ENCODE measurements at regions not wholly inside any gene's neighbourhood (a gene's known extent, or its start where the extent isn't known, plus 50 kb on each side); places are given as distances from the start of the nearest gene placed in this dataset.

DNA sequence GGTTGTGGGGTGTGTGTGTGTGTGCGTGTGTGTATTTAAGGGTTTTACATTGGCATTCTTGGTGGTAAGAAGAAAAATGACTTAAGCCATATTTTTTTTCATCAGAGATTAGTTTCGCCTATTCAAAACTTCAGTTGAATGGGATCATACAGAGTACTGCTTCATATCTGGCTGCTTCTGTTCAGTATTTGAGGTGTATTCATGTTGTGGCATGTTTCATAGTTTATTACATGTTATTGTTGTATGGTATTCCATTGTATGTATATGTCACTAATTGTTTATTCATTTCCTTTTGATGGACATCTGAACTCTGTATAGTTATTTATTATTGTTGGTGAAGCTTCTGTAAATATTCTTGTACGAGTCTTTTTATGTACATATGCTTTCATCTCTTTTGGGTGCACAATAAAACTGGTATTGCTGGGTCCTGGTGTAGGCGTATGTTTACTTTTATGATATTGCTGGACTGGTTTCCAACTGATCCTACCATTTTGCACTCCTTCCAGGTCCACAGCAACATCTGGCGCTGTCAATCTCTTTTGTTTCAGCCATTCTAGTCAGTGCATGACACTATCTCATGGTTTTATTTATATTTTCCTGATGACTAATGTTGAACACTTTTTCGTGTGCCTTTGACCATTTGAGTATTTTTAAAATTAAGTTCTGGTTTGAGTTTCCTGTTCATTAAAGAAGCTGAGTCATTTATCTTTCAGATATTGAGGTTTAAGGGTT lies 77.4 kb upstream of the MAF start:
- H3K4me3 Mint-ChIP-seq, result no peak overlapping the region
- no peak overlapping the region for H3K27ac Mint-ChIP-seq
- ATAC-seq (ENCODE audit: low read depth) (no peak), DNase-seq (ENCODE audit: low spot score in 2 of 2) (no peak)
- no peaks in the 10 kb centered on the region for H3K4me1 Mint-ChIP-seq
- no peaks in the 10 kb centered on the region for H3K36me3 Mint-ChIP-seq
- H3K27me3 Mint-ChIP-seq, result peaks cover 2% of the 10 kb centered on the region
- H3K9me3 Mint-ChIP-seq, result no peaks in the 10 kb centered on the region

DNA sequence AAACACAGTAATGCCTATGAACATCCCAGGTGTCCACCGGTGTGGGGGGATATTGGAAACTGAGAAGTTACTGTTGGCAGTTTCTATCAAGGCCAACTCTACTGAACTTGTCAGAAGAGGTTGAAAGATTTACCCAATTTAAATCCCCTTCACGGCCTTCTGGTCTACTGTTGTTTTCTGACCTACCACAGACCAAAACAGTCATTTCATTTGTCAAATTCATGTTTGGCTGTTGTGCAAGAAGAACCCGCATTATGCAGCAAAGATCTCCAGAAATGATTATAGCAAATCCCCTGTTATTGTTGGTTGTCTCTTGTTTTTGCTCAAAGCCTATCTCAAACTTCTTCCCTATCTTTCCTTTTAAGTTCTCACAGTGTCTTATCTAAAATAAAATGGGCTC lies 73.1 kb upstream of the MAF start:
- no peaks in the 10 kb centered on the region for H3K36me3 Mint-ChIP-seq
- no peaks in the 10 kb centered on the region for H3K4me1 Mint-ChIP-seq
- peaks cover 2% of the 10 kb centered on the region for H3K27me3 Mint-ChIP-seq
- no peak for ATAC-seq (ENCODE audit: low read depth)
- no peak overlapping the region for H3K27ac Mint-ChIP-seq
- H3K4me3 Mint-ChIP-seq, result no peak overlapping the region
- H3K9me3 Mint-ChIP-seq, result peaks cover 9% of the 10 kb centered on the region
- DNase-seq (ENCODE audit: low spot score in 2 of 2), result no peak

DNA sequence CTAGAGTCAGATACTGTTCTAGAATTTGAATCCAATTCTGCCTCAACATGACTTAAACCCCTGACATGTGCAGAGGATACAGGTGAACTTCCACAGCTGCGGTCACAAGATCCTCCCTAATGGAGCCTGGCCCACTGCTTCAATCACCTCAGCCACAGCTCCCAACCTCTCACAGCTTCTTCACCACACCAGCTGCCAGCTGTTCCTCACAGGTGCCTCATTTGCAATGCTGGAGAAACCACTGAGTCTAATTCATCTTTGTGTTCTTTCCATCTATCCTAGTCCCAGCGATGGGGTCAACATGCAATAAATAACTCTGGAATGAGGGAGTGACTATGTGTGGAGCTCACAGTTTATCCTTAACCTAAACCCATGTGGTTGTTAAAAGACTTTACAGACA lies 72.0 kb upstream of the MAF start:
- no peak overlapping the region for H3K27ac Mint-ChIP-seq
- peaks cover under 1% of the 10 kb centered on the region for H3K27me3 Mint-ChIP-seq
- no peaks in the 10 kb centered on the region for H3K4me1 Mint-ChIP-seq
- peaks cover 9% of the 10 kb centered on the region for H3K9me3 Mint-ChIP-seq
- H3K36me3 Mint-ChIP-seq, result no peaks in the 10 kb centered on the region
- DNase-seq (ENCODE audit: low spot score in 2 of 2), result no peak
- ATAC-seq (ENCODE audit: low read depth), result no peak
- H3K4me3 Mint-ChIP-seq, result no peak overlapping the region

DNA sequence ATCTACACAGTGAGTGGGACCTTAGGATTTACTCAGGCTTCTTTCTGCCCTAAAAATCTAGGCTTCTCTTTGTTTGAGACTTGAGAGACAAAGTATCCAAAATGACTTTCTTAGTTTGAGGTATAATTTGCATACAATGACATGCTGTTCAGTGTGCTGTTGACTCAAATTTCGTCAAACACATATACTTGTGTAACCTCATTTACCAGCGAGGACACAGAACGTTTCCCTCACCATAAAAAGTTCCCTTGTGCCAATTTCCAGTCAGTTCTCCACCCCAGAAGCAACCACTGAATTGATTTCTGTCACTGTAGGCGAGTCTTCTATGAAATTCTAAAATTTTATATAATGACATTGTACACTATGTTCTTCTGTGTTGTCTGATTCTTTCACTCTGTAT lies 68.0 kb upstream of the MAF start:
- Mint-ChIP-seq H3K4me1 (no peaks in the 10 kb centered on the region), H3K27ac (no peak overlapping the region), H3K9me3 (peaks cover 9% of the 10 kb centered on the region), H3K4me3 (no peak overlapping the region), H3K36me3 (no peaks in the 10 kb centered on the region), H3K27me3 (no peaks in the 10 kb centered on the region)
- DNase-seq (ENCODE audit: low spot score in 2 of 2) (no peak), ATAC-seq (ENCODE audit: low read depth) (no peak)

DNA sequence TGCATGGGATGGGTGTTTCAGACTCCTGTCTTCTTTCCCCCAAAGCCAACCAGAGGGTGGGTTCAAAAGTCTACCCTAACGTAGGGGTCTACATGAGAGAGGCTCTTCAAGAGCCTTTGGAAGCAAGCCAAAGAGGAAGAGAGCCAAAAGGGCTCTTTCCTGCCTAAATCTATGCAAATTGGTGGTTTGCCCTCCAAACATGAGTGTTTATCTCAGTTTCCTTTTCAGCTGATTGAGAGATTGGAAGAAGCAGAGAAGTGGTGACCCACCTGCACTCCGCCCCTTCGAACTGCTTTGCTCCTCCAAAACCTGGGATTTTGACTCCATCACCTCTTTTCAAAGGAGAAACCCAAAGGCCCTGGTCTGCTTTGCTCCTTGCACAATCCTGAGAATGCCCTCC lies 65.4 kb upstream of the MAF start:
- no peaks in the 10 kb centered on the region for H3K4me1 Mint-ChIP-seq
- no peaks in the 10 kb centered on the region for H3K36me3 Mint-ChIP-seq
- no peaks in the 10 kb centered on the region for H3K27me3 Mint-ChIP-seq
- no peak overlapping the region for H3K27ac Mint-ChIP-seq
- no peak for DNase-seq (ENCODE audit: low spot score in 2 of 2)
- H3K9me3 Mint-ChIP-seq, result peaks cover 12% of the 10 kb centered on the region
- H3K4me3 Mint-ChIP-seq, result no peak overlapping the region
- no peak for ATAC-seq (ENCODE audit: low read depth)

DNA sequence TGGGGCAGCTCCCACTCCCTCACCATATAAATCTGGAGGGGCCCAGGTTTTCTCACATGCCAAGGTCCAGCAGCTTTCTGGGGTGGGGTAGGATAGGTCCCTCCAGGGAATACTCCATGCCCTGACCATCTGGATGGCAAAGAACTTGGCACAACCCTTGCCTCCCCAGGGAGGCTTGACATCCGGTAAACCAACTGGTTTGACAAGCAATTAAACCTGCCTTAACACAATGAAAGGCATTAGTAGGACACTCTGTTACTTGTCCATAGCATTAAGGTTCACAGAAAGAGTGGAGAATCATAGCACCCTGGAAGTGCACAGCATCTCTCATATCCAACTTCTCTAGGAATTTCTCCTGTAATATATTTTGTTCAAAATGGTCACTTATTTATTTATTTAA lies 63.9 kb upstream of the MAF start:
- Mint-ChIP-seq H3K4me3 (no peak overlapping the region), H3K27ac (no peak overlapping the region), H3K36me3 (no peaks in the 10 kb centered on the region), H3K27me3 (no peaks in the 10 kb centered on the region), H3K9me3 (peaks cover 7% of the 10 kb centered on the region), H3K4me1 (no peaks in the 10 kb centered on the region)
- DNase-seq (ENCODE audit: low spot score in 2 of 2) (no peak), ATAC-seq (ENCODE audit: low read depth) (no peak)

DNA sequence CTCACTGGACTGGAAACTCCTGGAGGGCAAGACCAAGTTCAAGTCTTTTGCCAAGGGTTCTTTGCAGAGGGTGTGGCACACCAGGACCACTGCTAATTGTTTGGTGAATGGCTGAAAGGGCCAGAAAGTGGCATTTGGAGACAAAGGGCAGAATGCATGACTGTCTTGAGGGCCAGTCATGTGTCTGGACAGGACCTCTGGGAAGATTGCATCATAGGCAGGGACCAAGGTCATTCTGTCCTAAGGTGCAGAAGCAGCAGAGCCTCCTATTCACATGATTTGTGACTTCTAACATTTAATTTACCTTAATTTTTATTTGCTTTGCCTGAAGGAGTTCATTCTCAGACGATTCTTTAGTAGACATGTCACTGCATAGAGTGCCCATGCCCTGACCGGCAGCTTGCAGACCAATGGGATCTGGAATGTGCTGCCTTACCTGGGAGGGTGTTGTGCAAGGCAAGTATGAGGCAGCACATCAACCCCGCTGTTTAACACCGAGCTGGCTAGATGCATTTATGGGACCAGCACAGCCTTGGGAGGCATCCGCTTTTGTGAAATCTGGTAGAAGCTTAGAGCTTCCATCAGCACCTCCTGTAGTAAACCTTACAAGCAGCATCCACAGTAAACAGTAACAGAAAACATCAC lies 62.3 kb upstream of the MAF start:
- Mint-ChIP-seq H3K27ac (no peak overlapping the region), H3K4me1 (no peaks in the 10 kb centered on the region), H3K9me3 (peaks cover 3% of the 10 kb centered on the region), H3K4me3 (no peak overlapping the region), H3K36me3 (no peaks in the 10 kb centered on the region), H3K27me3 (no peaks in the 10 kb centered on the region)
- DNase-seq (ENCODE audit: low spot score in 2 of 2) (no peak), ATAC-seq (ENCODE audit: low read depth) (no peak)

DNA sequence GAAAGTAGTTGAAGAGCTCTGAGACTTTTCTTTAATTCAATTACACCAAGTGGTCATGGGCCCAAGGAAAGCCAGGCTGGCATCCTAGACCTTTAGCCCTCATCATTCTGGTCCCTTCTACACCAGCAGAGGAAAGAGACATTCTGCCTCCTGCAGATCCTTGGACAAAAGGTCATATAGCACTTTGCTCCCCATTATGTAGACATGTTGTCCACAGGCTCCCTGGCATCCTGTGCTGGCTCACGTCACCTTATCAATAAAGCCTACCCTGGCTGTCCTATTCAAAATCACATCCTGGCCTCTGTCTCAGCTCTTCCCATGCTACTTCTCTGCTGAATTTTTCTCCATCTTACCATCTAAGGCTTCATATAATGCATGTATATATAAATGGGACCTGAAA lies 61.6 kb upstream of the MAF start:
- Mint-ChIP-seq H3K9me3 (peaks cover 3% of the 10 kb centered on the region), H3K36me3 (no peaks in the 10 kb centered on the region), H3K4me1 (no peaks in the 10 kb centered on the region), H3K27me3 (no peaks in the 10 kb centered on the region), H3K4me3 (no peak overlapping the region), H3K27ac (no peak overlapping the region)
- DNase-seq (ENCODE audit: low spot score in 2 of 2) (no peak), ATAC-seq (ENCODE audit: low read depth) (no peak)

DNA sequence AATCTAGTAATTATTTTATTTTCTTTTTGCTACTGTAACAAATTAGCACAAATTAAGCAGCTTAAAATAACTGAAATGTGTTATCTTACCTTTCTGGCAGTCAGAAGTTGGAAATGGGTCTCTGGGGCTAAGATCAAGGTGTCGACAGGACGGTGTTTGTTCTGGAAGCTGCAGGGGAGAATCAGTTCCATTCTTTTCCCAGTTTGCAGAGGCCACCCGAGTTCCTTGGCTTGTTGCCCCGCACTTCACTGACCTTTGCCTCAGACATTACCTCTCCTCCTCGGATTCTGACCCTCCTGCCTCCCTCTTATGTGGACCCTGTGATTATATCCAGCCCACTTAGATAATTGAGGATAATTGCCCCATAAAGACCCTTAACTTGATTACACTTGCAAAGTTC lies 61.0 kb upstream of the MAF start:
- H3K27ac Mint-ChIP-seq, result no peak overlapping the region
- H3K4me1 Mint-ChIP-seq, result no peaks in the 10 kb centered on the region
- H3K27me3 Mint-ChIP-seq, result no peaks in the 10 kb centered on the region
- DNase-seq (ENCODE audit: low spot score in 2 of 2) (no peak), ATAC-seq (ENCODE audit: low read depth) (no peak)
- no peaks in the 10 kb centered on the region for H3K36me3 Mint-ChIP-seq
- no peak overlapping the region for H3K4me3 Mint-ChIP-seq
- H3K9me3 Mint-ChIP-seq, result peaks cover 3% of the 10 kb centered on the region

DNA sequence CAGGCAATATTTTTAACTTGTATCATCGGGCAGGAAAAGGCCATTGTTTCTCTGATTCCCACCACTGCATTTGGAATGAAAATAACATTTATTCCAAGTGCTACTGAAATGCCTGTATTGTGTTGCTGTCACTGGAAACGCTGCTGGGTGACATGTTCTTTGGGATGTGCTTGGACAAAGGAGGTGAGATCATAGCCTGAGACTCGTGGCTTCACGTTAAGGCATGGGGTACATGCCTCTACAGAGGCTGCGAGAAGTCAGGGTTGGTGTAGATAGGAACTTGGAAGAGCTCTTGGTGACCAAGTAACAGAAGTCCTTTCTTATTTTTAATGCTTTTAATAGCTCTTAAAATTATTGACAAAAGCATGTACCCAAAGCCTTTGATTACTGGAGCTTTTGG lies 58.8 kb upstream of the MAF start:
- Mint-ChIP-seq H3K4me3 (no peak overlapping the region), H3K27me3 (no peaks in the 10 kb centered on the region), H3K36me3 (no peaks in the 10 kb centered on the region), H3K27ac (no peak overlapping the region), H3K9me3 (peaks cover 3% of the 10 kb centered on the region), H3K4me1 (no peaks in the 10 kb centered on the region)
- DNase-seq (ENCODE audit: low spot score in 2 of 2) (no peak), ATAC-seq (ENCODE audit: low read depth) (no peak)

DNA sequence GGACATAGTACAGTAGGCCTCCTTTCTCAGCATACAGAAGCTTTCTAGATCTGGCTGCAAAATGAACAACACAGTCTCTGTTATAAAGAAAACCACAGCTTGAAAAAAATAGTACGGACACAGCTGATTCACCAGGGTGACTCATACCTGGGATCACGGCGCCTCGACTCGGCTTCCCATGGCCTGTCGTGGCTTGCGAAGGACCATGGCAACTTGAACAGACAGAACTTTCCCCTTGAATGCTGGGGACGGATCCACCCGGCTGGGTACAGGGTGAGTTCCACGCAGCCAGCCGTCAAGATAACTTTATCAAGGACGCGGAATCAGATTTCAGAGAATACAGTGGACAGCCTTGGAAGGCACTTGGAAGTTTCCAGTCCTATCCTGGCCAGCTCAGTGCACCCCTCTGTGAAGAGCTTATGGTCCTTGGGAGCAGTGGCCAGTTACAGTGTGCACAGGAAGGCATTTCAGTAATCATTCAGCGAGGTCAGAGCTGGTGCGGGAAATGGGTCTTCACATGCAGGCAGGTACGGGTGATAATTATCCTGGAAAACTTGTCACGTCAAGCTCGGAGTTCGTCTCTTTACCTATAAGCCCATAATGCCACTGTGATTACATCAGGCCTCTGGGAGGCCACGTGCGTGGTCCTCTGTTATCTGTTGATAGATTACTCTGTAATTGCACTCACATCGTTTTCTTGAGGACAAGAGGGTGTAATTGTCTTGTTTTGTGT lies 57.9 kb upstream of the MAF start:
- no peak overlapping the region for H3K27ac Mint-ChIP-seq
- H3K4me3 Mint-ChIP-seq, result no peak overlapping the region
- no peaks in the 10 kb centered on the region for H3K27me3 Mint-ChIP-seq
- H3K9me3 Mint-ChIP-seq, result peaks cover 3% of the 10 kb centered on the region
- no peaks in the 10 kb centered on the region for H3K4me1 Mint-ChIP-seq
- H3K36me3 Mint-ChIP-seq, result no peaks in the 10 kb centered on the region
- ATAC-seq (ENCODE audit: low read depth), result no peak
- DNase-seq (ENCODE audit: low spot score in 2 of 2), result no peak

DNA sequence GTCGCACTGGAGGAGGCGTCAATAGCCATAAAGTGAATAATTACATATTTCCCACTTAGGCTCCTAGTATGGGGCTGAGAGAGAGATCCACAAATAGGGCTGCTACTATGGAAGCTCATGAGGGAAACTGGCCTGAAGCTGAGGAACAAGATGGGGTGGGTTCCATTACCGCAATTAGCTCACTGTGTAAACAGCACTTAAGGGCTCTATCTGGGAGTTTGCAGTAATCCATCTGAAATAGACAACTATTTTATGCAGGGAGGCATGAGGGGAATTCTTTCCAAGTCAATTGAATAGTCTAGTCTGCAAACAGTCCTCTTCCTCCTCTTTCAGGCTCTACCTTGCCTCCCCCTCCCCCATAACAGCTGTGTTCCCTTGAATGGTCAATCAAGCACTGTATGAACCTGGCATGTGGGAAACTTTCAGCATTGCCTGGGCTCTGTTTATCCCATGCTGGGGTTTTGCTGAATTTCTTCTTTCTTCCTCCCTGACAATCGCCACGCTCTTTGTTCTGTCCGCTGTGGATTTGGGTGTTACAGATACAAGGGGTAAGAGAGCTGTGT lies 56.1 kb upstream of the MAF start:
- Mint-ChIP-seq H3K27me3 (peaks cover 2% of the 10 kb centered on the region), H3K4me3 (no peak overlapping the region), H3K4me1 (no peaks in the 10 kb centered on the region), H3K9me3 (no peaks in the 10 kb centered on the region), H3K36me3 (no peaks in the 10 kb centered on the region), H3K27ac (no peak overlapping the region)
- no peak for ATAC-seq (ENCODE audit: low read depth)
- DNase-seq (ENCODE audit: low spot score in 2 of 2), result no peak

DNA sequence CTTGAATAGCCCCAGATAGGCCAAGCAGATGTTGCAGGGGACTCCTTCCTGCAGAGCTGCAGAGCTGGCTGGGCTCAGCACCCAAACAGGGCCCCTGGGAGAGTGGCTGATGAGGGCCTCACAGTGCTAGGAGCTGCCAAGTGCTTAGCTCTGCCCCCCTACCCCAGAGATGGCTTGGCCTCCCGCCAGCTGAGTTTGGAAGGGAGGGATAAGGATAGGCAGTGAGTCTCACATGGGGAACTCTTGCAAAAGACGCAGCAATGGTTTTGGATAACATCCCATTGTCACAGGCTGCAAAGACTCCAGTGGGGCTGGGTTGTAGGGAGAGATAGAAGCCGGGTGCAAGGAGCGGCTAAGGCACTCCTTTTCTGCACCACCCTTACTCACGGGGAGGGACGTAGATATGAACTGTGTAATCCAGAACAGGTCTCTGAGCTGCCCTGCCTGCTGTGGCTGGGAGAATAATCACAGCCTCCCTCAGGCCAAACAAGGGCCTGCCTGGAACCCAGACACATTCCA lies 52.9 kb upstream of the MAF start:
- ATAC-seq (ENCODE audit: low read depth), result no peak
- Mint-ChIP-seq H3K27ac (no peak overlapping the region), H3K27me3 (peaks cover 2% of the 10 kb centered on the region), H3K9me3 (no peaks in the 10 kb centered on the region), H3K4me1 (no peaks in the 10 kb centered on the region), H3K36me3 (no peaks in the 10 kb centered on the region), H3K4me3 (no peak overlapping the region)
- DNase-seq (ENCODE audit: low spot score in 2 of 2), result no peak

DNA sequence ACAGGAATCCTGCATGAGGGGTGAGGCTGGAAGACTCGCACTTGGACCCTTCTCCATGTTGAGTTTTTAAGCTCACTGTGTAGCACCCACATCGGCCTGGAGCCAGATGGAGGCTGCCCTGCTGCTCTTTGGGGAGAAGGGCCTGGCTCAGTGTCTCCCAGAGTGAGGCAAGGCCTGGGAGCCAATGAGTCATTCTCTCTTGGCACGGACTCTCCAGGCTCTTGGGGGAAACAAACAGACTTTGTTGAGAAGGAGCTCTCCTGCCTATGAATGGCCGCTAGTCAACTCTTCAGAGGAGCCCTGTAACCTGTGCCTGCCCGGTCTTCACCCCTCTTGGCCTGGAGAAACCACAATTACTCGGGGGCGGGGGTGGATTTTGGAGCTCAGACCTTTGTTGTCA lies 50.8 kb upstream of the MAF start:
- H3K27me3 Mint-ChIP-seq, result peaks cover 2% of the 10 kb centered on the region
- no peaks in the 10 kb centered on the region for H3K4me1 Mint-ChIP-seq
- H3K27ac Mint-ChIP-seq, result no peak overlapping the region
- H3K4me3 Mint-ChIP-seq, result no peak overlapping the region
- no peaks in the 10 kb centered on the region for H3K36me3 Mint-ChIP-seq
- no peak for ATAC-seq (ENCODE audit: low read depth)
- no peak for DNase-seq (ENCODE audit: low spot score in 2 of 2)
- H3K9me3 Mint-ChIP-seq, result no peaks in the 10 kb centered on the region

All from memory B cell (primary cell).